Left colon (tissue), 2 donors: ENCODE measurements at regions not wholly inside any gene's neighbourhood (a gene's known extent, or its start where the extent isn't known, plus 50 kb on each side); places are given as distances from the start of the nearest gene placed in this dataset.
"Not testable (repeated sequence)": the region's sequence is repeated elsewhere in the genome, so short reads cannot be mapped to it uniquely, and the experiment has no call there.

Experiments
- ATAC-seq: fragments of 200-7000 bp; cut with Tn5 transposase; one replicate; pipeline ENCODE4 v1.9.1; 2020; ENCODE audit warnings: mild to moderate bottlenecking, moderate library complexity
- DNase-seq, 2 donors: peaks; one replicate each; pipeline ENCODE4 v3.0.0-alpha.2; 2020
- intact Hi-C, 2 donors: fragments of 100-400 bp; cut with DNase I in 1 of 2; cut with micrococcal nuclease in 1 of 2; formaldehyde crosslinking; loops; one replicate each; pipeline versions ENCODE4 v1.11.2 to v1.14.0; 2022; cut with DNase I, micrococcal nuclease
- donor health status: DM: no; HTN: no; CAD: no.
- donor health status: DM: yes; HTN: yes; CAD: no.

- intact Hi-C loops, ATAC-seq, DNase-seq: not testable (repeated sequence)
These were observed 170.4 kb upstream of the NOTCH2NLA start for GRCh38 chr1:146399225-146399624.

GRCh38 chr1:146396801-146397200 lies 168.0 kb upstream of the NOTCH2NLA start:
- ATAC-seq, DNase-seq, intact Hi-C loops: not testable (repeated sequence)

GRCh38 chr1:146396242-146396641 lies 167.4 kb upstream of the NOTCH2NLA start:
- DNase-seq, ATAC-seq, intact Hi-C loops: not testable (repeated sequence)

- ATAC-seq, intact Hi-C loops, DNase-seq: not testable (repeated sequence)
These were observed 165.0 kb upstream of the NOTCH2NLA start for GRCh38 chr1:146393796-146394195.

- ATAC-seq, intact Hi-C loops, DNase-seq: not testable (repeated sequence)
These were observed 164.3 kb upstream of the NOTCH2NLA start for GRCh38 chr1:146393154-146393553.

GRCh38 chr1:146389178-146389577 lies 160.4 kb upstream of the NOTCH2NLA start:
- DNase-seq, ATAC-seq, intact Hi-C loops: not testable (repeated sequence)

GRCh38 chr1:146387750-146388469 lies 159.1 kb upstream of the NOTCH2NLA start:
- intact Hi-C loops, DNase-seq: not testable (repeated sequence)
- peak; percentile 8 for ATAC-seq

- intact Hi-C loops = not testable (repeated sequence)
These were observed 158.3 kb upstream of the NOTCH2NLA start for GRCh38 chr1:146386851-146387749.

GRCh38 chr1:146381196-146381595 lies 152.4 kb upstream of the NOTCH2NLA start:
- DNase-seq, ATAC-seq: not testable (repeated sequence)

More at GRCh38 chr1:146386851-146387749, 158.3 kb upstream of the NOTCH2NLA start:
- ATAC-seq (peak; percentile 95), DNase-seq (peak; percentile 75 to 77)

GRCh38 chr1:146376708-146377496 lies 148.1 kb upstream of the NOTCH2NLA start:
- intact Hi-C loops = not testable (repeated sequence)
- ATAC-seq (peak; percentile 87), DNase-seq (peak; percentile 73 to 83)

More at GRCh38 chr1:146381196-146381595, 152.4 kb upstream of the NOTCH2NLA start:
- intact Hi-C loops = not testable (repeated sequence)

- ATAC-seq (peak; percentile 78), DNase-seq (peak; percentile 87 to 92)
- intact Hi-C loops = not testable (repeated sequence)
These were observed 147.5 kb upstream of the NOTCH2NLA start for GRCh38 chr1:146376309-146376707.

- intact Hi-C loops, DNase-seq, ATAC-seq: not testable (repeated sequence)
These were observed 146.3 kb upstream of the NOTCH2NLA start for GRCh38 chr1:146375108-146375507.

GRCh38 chr1:146369940-146370339 lies 141.1 kb upstream of the NOTCH2NLA start:
- ATAC-seq, intact Hi-C loops: not testable (repeated sequence)
- peak; percentile 48 to 49 for DNase-seq

- intact Hi-C loops, DNase-seq, ATAC-seq: not testable (repeated sequence)
These were observed 126.6 kb upstream of the NOTCH2NLA start for GRCh38 chr1:146355373-146355772.

GRCh38 chr1:146326863-146327262 lies 98.0 kb upstream of the NOTCH2NLA start:
- ATAC-seq = peak; percentile 84
- DNase-seq, intact Hi-C loops: not testable (repeated sequence)

- ATAC-seq, intact Hi-C loops, DNase-seq: not testable (repeated sequence)
These were observed 95.6 kb upstream of the NOTCH2NLA start for GRCh38 chr1:146324463-146324862.

GRCh38 chr1:146323302-146323701 lies 94.5 kb upstream of the NOTCH2NLA start:
- intact Hi-C loops, ATAC-seq, DNase-seq: not testable (repeated sequence)

GRCh38 chr1:146322893-146323292 lies 94.1 kb upstream of the NOTCH2NLA start:
- intact Hi-C loops, ATAC-seq, DNase-seq: not testable (repeated sequence)
